ENCODE measurements at regions not wholly inside any gene's neighbourhood (a gene's known extent, or its start where the extent isn't known, plus 50 kb on each side); places are given as distances from the start of the nearest gene placed in this dataset.

- no peak for TF ChIP-seq CTCF (IDR thresholded peaks at IDR 0.05; ENCODE audit: borderline replicate concordance, extremely low read depth, low read length, poor library complexity, severe bottlenecking)
- TF ChIP-seq EZH2 (IDR thresholded peaks at IDR 0.05; ENCODE audit: borderline replicate concordance, low read depth, low read length, severe bottlenecking), result no peak
These were observed 256.4 kb upstream of the IRX1 start for GRCh38 chr5:3339092-3339797.

Data from DND-41 (cell line).